NCI-H526 (cell line): ENCODE measurements at regions not wholly inside any gene's neighbourhood (a gene's known extent, or its start where the extent isn't known, plus 50 kb on each side); places are given as distances from the start of the nearest gene placed in this dataset.
"Not testable (repeated sequence)": the region's sequence is repeated elsewhere in the genome, so short reads cannot be mapped to it uniquely, and the experiment has no call there.

Source experiments
- DNase-seq, 2 experiments: peaks; one replicate each; lab custom pipeline; 2025; lab: John Stamatoyannopoulos, UW

- DNase-seq = no peak
These were observed 1049.6 kb upstream of the SEMA6A start for GRCh38 chr5:117624201-117624600.

GRCh38 chr5:117623042-117623805, 1048.6 kb upstream of the SEMA6A start:
- DNase-seq = no peak

GRCh38 chr5:117621921-117622320, 1047.3 kb upstream of the SEMA6A start:
- DNase-seq = no peak

GRCh38 chr5:117615226-117615625, 1040.6 kb upstream of the SEMA6A start:
- no peak for DNase-seq

GRCh38 chr5:117614408-117614807, 1039.8 kb upstream of the SEMA6A start:
- no peak for DNase-seq

- no peak for DNase-seq
These were observed 1030.2 kb upstream of the SEMA6A start for GRCh38 chr5:117604845-117605244.

GRCh38 chr5:117599811-117600210, 1025.2 kb upstream of the SEMA6A start:
- DNase-seq = not testable (repeated sequence)

GRCh38 chr5:117594166-117594565, 1019.5 kb upstream of the SEMA6A start:
- no peak for DNase-seq

GRCh38 chr5:117590944-117591343, 1016.3 kb upstream of the SEMA6A start:
- peak in 1 of 2 experiments; percentile 4 for DNase-seq

GRCh38 chr5:117588611-117589010, 1014.0 kb upstream of the SEMA6A start:
- DNase-seq = no peak

- DNase-seq = no peak
These were observed 1012.5 kb upstream of the SEMA6A start for GRCh38 chr5:117587111-117587510.

- DNase-seq = no peak
These were observed 994.0 kb upstream of the SEMA6A start for GRCh38 chr5:117568622-117569021.

GRCh38 chr5:117568126-117568525, 993.5 kb upstream of the SEMA6A start:
- no peak for DNase-seq

- no peak for DNase-seq
These were observed 988.0 kb upstream of the SEMA6A start for GRCh38 chr5:117562647-117563046.

GRCh38 chr5:117561531-117561930, 986.9 kb upstream of the SEMA6A start:
- DNase-seq = no peak

- DNase-seq = no peak
These were observed 984.6 kb upstream of the SEMA6A start for GRCh38 chr5:117559005-117559844.

- DNase-seq = no peak
These were observed 976.6 kb upstream of the SEMA6A start for GRCh38 chr5:117551236-117551635.

- no peak for DNase-seq
These were observed 972.6 kb upstream of the SEMA6A start for GRCh38 chr5:117547192-117547591.

- DNase-seq = no peak
These were observed 965.1 kb upstream of the SEMA6A start for GRCh38 chr5:117539692-117540091.

GRCh38 chr5:117533792-117534191, 959.2 kb upstream of the SEMA6A start:
- no peak for DNase-seq

GRCh38 chr5:117533051-117533670, 958.5 kb upstream of the SEMA6A start:
- not testable (repeated sequence) for DNase-seq

GRCh38 chr5:117519957-117520500, 945.4 kb upstream of the SEMA6A start:
- no peak for DNase-seq
